ENCODE measurements at regions not wholly inside any gene's neighbourhood (a gene's known extent, or its start where the extent isn't known, plus 50 kb on each side); places are given as distances from the start of the nearest gene placed in this dataset.
"Not testable (repeated sequence)": the region's sequence is repeated elsewhere in the genome, so short reads cannot be mapped to it uniquely, and the experiment has no call there.

GRCh38 chr22:22117864-22118544 is 126.6 kb upstream of the VPREB1 start:
- POLR2A ChIA-PET = not testable (repeated sequence)

GRCh38 chr22:22116997-22117770 is 127.4 kb upstream of the VPREB1 start:
- POLR2A ChIA-PET; H3K4me1 Mint-ChIP-seq; H3K36me3 Mint-ChIP-seq (ENCODE audit: low read depth); DNase-seq; CTCF ChIA-PET; H3K4me3 Mint-ChIP-seq; H3K27ac Mint-ChIP-seq; H3K9me3 Mint-ChIP-seq: not testable (repeated sequence)
- peaks cover 22% of the 10 kb centered on the region for H3K27me3 Mint-ChIP-seq

More at GRCh38 chr22:22117864-22118544, 126.6 kb upstream of the VPREB1 start:
- H3K36me3 Mint-ChIP-seq (ENCODE audit: low read depth); H3K4me1 Mint-ChIP-seq; DNase-seq; CTCF ChIA-PET; H3K9me3 Mint-ChIP-seq; H3K27ac Mint-ChIP-seq; H3K4me3 Mint-ChIP-seq: not testable (repeated sequence)
- peaks cover 29% of the 10 kb centered on the region for H3K27me3 Mint-ChIP-seq

GRCh38 chr22:22113701-22114100 is 130.9 kb upstream of the VPREB1 start:
- H3K27me3 Mint-ChIP-seq = peaks cover 7% of the 10 kb centered on the region
- DNase-seq = no peak
- H3K9me3 Mint-ChIP-seq = no peaks in the 10 kb centered on the region
- H3K27ac Mint-ChIP-seq = no peak overlapping the region
- H3K4me1 Mint-ChIP-seq = peaks cover 26% of the 10 kb centered on the region
- ChIA-PET POLR2A (no interaction called here), CTCF (no interaction called here)
- no peaks in the 10 kb centered on the region for H3K36me3 Mint-ChIP-seq (ENCODE audit: low read depth)
- no peak overlapping the region for H3K4me3 Mint-ChIP-seq

- ChIA-PET POLR2A (no interaction called here), CTCF (no interaction called here)
These were observed 130.1 kb upstream of the TOP3B start for GRCh38 chr22:22112533-22113294.

GRCh38 chr22:22111983-22112382 is 129.4 kb upstream of the TOP3B start:
- CTCF ChIA-PET = interaction anchor here (0.6 to 1.9 kb wide), 5 partner anchors 15 to 97 kb away, joined by 3 to 10 read pairs (median 4); no protein-coding TSS in a partner anchor
- no peak overlapping the region for H3K27ac Mint-ChIP-seq

More at GRCh38 chr22:22112533-22113294, 130.1 kb upstream of the TOP3B start:
- Mint-ChIP-seq H3K9me3 (no peaks in the 10 kb centered on the region), H3K4me3 (no peak overlapping the region), H3K27me3 (peaks cover 2% of the 10 kb centered on the region), H3K36me3 (ENCODE audit: low read depth) (no peaks in the 10 kb centered on the region), H3K27ac (no peak overlapping the region), H3K4me1 (peaks cover 23% of the 10 kb centered on the region)
- DNase-seq = no peak

GRCh38 chr22:22111267-22111751 is 128.7 kb upstream of the TOP3B start:
- ChIA-PET POLR2A (interaction anchor here (1.1 to 1.7 kb wide), 4 partner anchors 25 to 99 kb away, joined by 3 to 7 read pairs (median 3); no protein-coding TSS in a partner anchor), CTCF (interaction anchor here (0.6 to 1.9 kb wide), 13 partner anchors 9 to 125 kb away, joined by 3 to 10 read pairs (median 4); no protein-coding TSS in a partner anchor)
- Mint-ChIP-seq H3K27ac (peak overlapping the region; percentile 63), H3K27me3 (no peaks in the 10 kb centered on the region), H3K4me3 (no peak overlapping the region), H3K4me1 (peaks cover 23% of the 10 kb centered on the region), H3K9me3 (no peaks in the 10 kb centered on the region), H3K36me3 (ENCODE audit: low read depth) (no peaks in the 10 kb centered on the region)
- DNase-seq = peak; percentile 74

More at GRCh38 chr22:22111983-22112382, 129.4 kb upstream of the TOP3B start:
- H3K4me1 Mint-ChIP-seq = peaks cover 23% of the 10 kb centered on the region
- DNase-seq = no peak
- no peaks in the 10 kb centered on the region for H3K9me3 Mint-ChIP-seq
- no peaks in the 10 kb centered on the region for H3K27me3 Mint-ChIP-seq
- H3K36me3 Mint-ChIP-seq (ENCODE audit: low read depth) = no peaks in the 10 kb centered on the region
- no peak overlapping the region for H3K4me3 Mint-ChIP-seq
- POLR2A ChIA-PET = interaction anchor here (1.1 to 1.5 kb wide), 2 partner anchors 27 to 90 kb away, joined by 3 read pairs; no protein-coding TSS in a partner anchor

GRCh38 chr22:22110548-22111266 is 128.1 kb upstream of the TOP3B start:
- Mint-ChIP-seq H3K4me3 (no peak overlapping the region), H3K27me3 (no peaks in the 10 kb centered on the region), H3K9me3 (no peaks in the 10 kb centered on the region), H3K36me3 (ENCODE audit: low read depth) (no peaks in the 10 kb centered on the region), H3K27ac (peak overlapping the region; percentile 63), H3K4me1 (peaks cover 23% of the 10 kb centered on the region)
- DNase-seq = peak; percentile 78
- POLR2A ChIA-PET = interaction anchor here (1.1 to 1.7 kb wide), 4 partner anchors 26 to 100 kb away, joined by 3 to 7 read pairs (median 3); no protein-coding TSS in a partner anchor
- CTCF ChIA-PET = interaction anchor here (0.7 to 1.9 kb wide), 14 partner anchors 9 to 125 kb away, joined by 3 to 10 read pairs (median 4); no protein-coding TSS in a partner anchor

GRCh38 chr22:22109693-22110466 is 127.3 kb upstream of the TOP3B start:
- no peak overlapping the region for H3K27ac Mint-ChIP-seq

GRCh38 chr22:22106855-22107254 is 124.3 kb upstream of the TOP3B start:
- Mint-ChIP-seq H3K27me3 (peaks cover 8% of the 10 kb centered on the region), H3K27ac (no peak overlapping the region)
- POLR2A ChIA-PET = no interaction called here

More at GRCh38 chr22:22109693-22110466, 127.3 kb upstream of the TOP3B start:
- no peak for DNase-seq
- no peaks in the 10 kb centered on the region for H3K9me3 Mint-ChIP-seq
- H3K4me1 Mint-ChIP-seq = peaks cover 23% of the 10 kb centered on the region
- POLR2A ChIA-PET = interaction anchor here (1.7 kb wide), 1 partner anchor 101 kb away, joined by 7 read pairs; no protein-coding TSS in a partner anchor
- peaks cover 5% of the 10 kb centered on the region for H3K27me3 Mint-ChIP-seq
- CTCF ChIA-PET = interaction anchor here (0.6 to 1.9 kb wide), 10 partner anchors 12 to 205 kb away, joined by 3 to 10 read pairs (median 3); no protein-coding TSS in a partner anchor
- no peaks in the 10 kb centered on the region for H3K36me3 Mint-ChIP-seq (ENCODE audit: low read depth)
- no peak overlapping the region for H3K4me3 Mint-ChIP-seq

GRCh38 chr22:22105364-22105763 is 122.8 kb upstream of the TOP3B start:
- Mint-ChIP-seq H3K27ac (no peak overlapping the region), H3K4me3 (no peak overlapping the region), H3K27me3 (peaks cover 12% of the 10 kb centered on the region), H3K9me3 (no peaks in the 10 kb centered on the region), H3K4me1 (peaks cover 6% of the 10 kb centered on the region), H3K36me3 (ENCODE audit: low read depth) (no peaks in the 10 kb centered on the region)
- no peak for DNase-seq
- ChIA-PET CTCF (no interaction called here), POLR2A (no interaction called here)

More at GRCh38 chr22:22106855-22107254, 124.3 kb upstream of the TOP3B start:
- CTCF ChIA-PET = no interaction called here
- Mint-ChIP-seq H3K4me1 (peaks cover 20% of the 10 kb centered on the region), H3K4me3 (no peak overlapping the region), H3K9me3 (no peaks in the 10 kb centered on the region), H3K36me3 (ENCODE audit: low read depth) (no peaks in the 10 kb centered on the region)
- DNase-seq = no peak

- POLR2A ChIA-PET = no interaction called here
- H3K4me1 Mint-ChIP-seq = no peaks in the 10 kb centered on the region
- no peak overlapping the region for H3K27ac Mint-ChIP-seq
- CTCF ChIA-PET = no interaction called here
- H3K36me3 Mint-ChIP-seq (ENCODE audit: low read depth) = no peaks in the 10 kb centered on the region
- no peak for DNase-seq
- H3K4me3 Mint-ChIP-seq = no peak overlapping the region
- H3K27me3 Mint-ChIP-seq = peaks cover 17% of the 10 kb centered on the region
- no peaks in the 10 kb centered on the region for H3K9me3 Mint-ChIP-seq
These were observed 120.7 kb upstream of the TOP3B start for GRCh38 chr22:22103078-22103875.
